NCI-H446 treated with DMSO at 0.1 percent for 48 hours (cell line): ENCODE measurements at regions not wholly inside any gene's neighbourhood (a gene's known extent, or its start where the extent isn't known, plus 50 kb on each side); places are given as distances from the start of the nearest gene placed in this dataset.

Experiments
- DNase-seq: peaks from one replicate; lab custom pipeline; 2025; lab: John Stamatoyannopoulos, UW

GRCh38 chr3:177569875-177570657 lies 372.8 kb upstream of the TBL1XR1 start:
- no peak for DNase-seq

- no peak for DNase-seq
Observed at GRCh38 chr3:177571271-177571943, 374.1 kb upstream of the TBL1XR1 start.

- no peak for DNase-seq
Observed at GRCh38 chr3:177571944-177572315, 374.6 kb upstream of the TBL1XR1 start.

- DNase-seq: no peak
Observed at GRCh38 chr3:177574222-177574856, 377.1 kb upstream of the TBL1XR1 start.

GRCh38 chr3:177576746-177577145 lies 379.5 kb upstream of the TBL1XR1 start:
- no peak for DNase-seq

GRCh38 chr3:177578488-177578887 lies 381.2 kb upstream of the TBL1XR1 start:
- DNase-seq: no peak

GRCh38 chr3:177579419-177579818 lies 382.1 kb upstream of the TBL1XR1 start:
- no peak for DNase-seq

- no peak for DNase-seq
Observed at GRCh38 chr3:177580437-177580836, 383.2 kb upstream of the TBL1XR1 start.

GRCh38 chr3:177585271-177585670 lies 388.0 kb upstream of the TBL1XR1 start:
- DNase-seq: no peak

- no peak for DNase-seq
Observed at GRCh38 chr3:177589041-177589650, 391.9 kb upstream of the TBL1XR1 start.

GRCh38 chr3:177589911-177590381 lies 392.7 kb upstream of the TBL1XR1 start:
- no peak for DNase-seq

- DNase-seq: no peak
Observed at GRCh38 chr3:177590826-177591225, 393.5 kb upstream of the TBL1XR1 start.

GRCh38 chr3:177591379-177591778 lies 394.1 kb upstream of the TBL1XR1 start:
- no peak for DNase-seq

- DNase-seq: no peak
Observed at GRCh38 chr3:177594096-177594495, 396.8 kb upstream of the TBL1XR1 start.

GRCh38 chr3:177595530-177596188 lies 398.4 kb upstream of the TBL1XR1 start:
- no peak for DNase-seq

GRCh38 chr3:177596248-177596815 lies 399.1 kb upstream of the TBL1XR1 start:
- DNase-seq: peak; percentile 82

GRCh38 chr3:177596816-177597271 lies 399.6 kb upstream of the TBL1XR1 start:
- DNase-seq: no peak

- peak; percentile 89 for DNase-seq
Observed at GRCh38 chr3:177597311-177598096, 400.2 kb upstream of the TBL1XR1 start.

- peak; percentile 52 for DNase-seq
Observed at GRCh38 chr3:177598097-177598833, 401.0 kb upstream of the TBL1XR1 start.

GRCh38 chr3:177599326-177599725 lies 402.0 kb upstream of the TBL1XR1 start:
- no peak for DNase-seq
